Testis (tissue), 2 donors: ENCODE measurements at regions not wholly inside any gene's neighbourhood (a gene's known extent, or its start where the extent isn't known, plus 50 kb on each side); places are given as distances from the start of the nearest gene placed in this dataset.

ENCODE experiments used
- DNase-seq: peaks from one replicate; pipeline ENCODE4 v3.0.0-alpha.2; 2019
- H3K27ac ChIP-seq, 2 donors: fragments of 200-600 bp; sonication (generic); one replicate each; pipeline ENCODE4 v1.5.1; 2019
- H3K27me3 ChIP-seq: fragments of 200-600 bp; sonication (generic); one replicate; pipeline ENCODE4 v1.5.1; 2019
- H3K36me3 ChIP-seq: fragments of 200-600 bp; sonication (generic); one replicate; pipeline ENCODE4 v1.5.1; 2017; ENCODE audit warnings: low read depth; ENCODE audit errors: missing control alignments
- H3K4me1 ChIP-seq: fragments of 200-600 bp; sonication (generic); one replicate; pipeline ENCODE4 v1.5.1; 2019
- H3K4me3 ChIP-seq, 2 donors: fragments of 200-600 bp; sonication (generic); one replicate each; pipeline ENCODE4 v1.5.1; 2017 to 2019
- H3K9me3 ChIP-seq: fragments of 200-600 bp; sonication (generic); one replicate; pipeline ENCODE4 v1.5.1; 2017
- CTCF ChIP-seq, 3 experiments: fragments of 450-650 bp in 2 of 3; fragments of 200-600 bp in 1 of 3; sonication (generic) in 1 of 3; IDR thresholded peaks; one replicate each; pipeline ENCODE4 v1.5.1; 2016 to 2019; ENCODE audit warnings: antibody characterized with exemption in 3 of 3, mild to moderate bottlenecking in 2 of 3, moderate library complexity in 1 of 3
- POLR2A ChIP-seq: fragments of 450-650 bp; IDR thresholded peaks from one replicate; pipeline ENCODE4 v1.6.1; 2017; ENCODE audit warnings: antibody characterized with exemption, mild to moderate bottlenecking, moderate library complexity
- WGBS, 2 donors: methylation state at CpG; one replicate each; pipeline ENCODE4 v1.1.5; 2018; 5-methylcytosine and 5-hydroxymethylcytosine counted together
- intact Hi-C: fragments of 100-400 bp; cut with DNase I; formaldehyde crosslinking; loops from one replicate; pipeline ENCODE4 v1.15.1; 2023; ENCODE audit warnings: low total_unique reads

GRCh38 chr6:67683960-67684359, 951.1 kb upstream of the ADGRB3 start:
- intact Hi-C loops: no loop called here

GRCh38 chr6:67680297-67680932, 954.7 kb upstream of the ADGRB3 start:
- H3K4me3 ChIP-seq: no peak overlapping the region
- no peak for DNase-seq
- H3K9me3 ChIP-seq: no peaks in the 10 kb centered on the region
- no peaks in the 10 kb centered on the region for H3K4me1 ChIP-seq
- H3K36me3 ChIP-seq: no peaks in the 10 kb centered on the region
- H3K27ac ChIP-seq: no peak overlapping the region
- WGBS, 2 donors: 84 to 85% methylated on average over 2 of the region's 2 CpGs
- no peaks in the 10 kb centered on the region for H3K27me3 ChIP-seq
- no peak for TF ChIP-seq CTCF (IDR thresholded peaks at IDR 0.05)
- no peak for TF ChIP-seq POLR2A
- intact Hi-C loops: no loop called here

More at GRCh38 chr6:67683960-67684359, 951.1 kb upstream of the ADGRB3 start:
- DNase-seq: no peak
- H3K27me3 ChIP-seq: no peaks in the 10 kb centered on the region
- H3K4me1 ChIP-seq: no peaks in the 10 kb centered on the region
- H3K9me3 ChIP-seq: no peaks in the 10 kb centered on the region
- TF ChIP-seq POLR2A (no peak), CTCF (IDR thresholded peaks at IDR 0.05) (no peak)
- no peak overlapping the region for H3K27ac ChIP-seq
- no peak overlapping the region for H3K4me3 ChIP-seq
- 62 to 74% methylated on average over 1 of the region's 1 CpG for WGBS, 2 donors
- no peaks in the 10 kb centered on the region for H3K36me3 ChIP-seq

GRCh38 chr6:67679566-67680296, 955.4 kb upstream of the ADGRB3 start:
- Histone ChIP-seq H3K9me3 (no peaks in the 10 kb centered on the region), H3K4me1 (no peaks in the 10 kb centered on the region), H3K27me3 (no peaks in the 10 kb centered on the region), H3K36me3 (no peaks in the 10 kb centered on the region), H3K4me3 (no peak overlapping the region), H3K27ac (no peak overlapping the region)
- DNase-seq: no peak
- 83 to 86% methylated on average over 3 of the region's 3 CpGs for whole genome bisulfite sequencing, 2 donors
- no peak for TF ChIP-seq CTCF (IDR thresholded peaks at IDR 0.05)
- intact Hi-C loops: no loop called here

- no peaks in the 10 kb centered on the region for H3K4me1 ChIP-seq
- H3K36me3 ChIP-seq: no peaks in the 10 kb centered on the region
- WGBS, 2 donors: 88% methylated on average over 1 of the region's 1 CpG
- H3K27ac ChIP-seq: no peak overlapping the region
- intact Hi-C loops: no loop called here
- DNase-seq: no peak
- no peaks in the 10 kb centered on the region for H3K27me3 ChIP-seq
- no peak overlapping the region for H3K4me3 ChIP-seq
- no peak for TF ChIP-seq POLR2A
- no peak for TF ChIP-seq CTCF (IDR thresholded peaks at IDR 0.05)
- H3K9me3 ChIP-seq: no peaks in the 10 kb centered on the region
Observed at GRCh38 chr6:67676892-67677291, 958.2 kb upstream of the ADGRB3 start.
